Loucy (cell line): ENCODE measurements at regions not wholly inside any gene's neighbourhood (a gene's known extent, or its start where the extent isn't known, plus 50 kb on each side); places are given as distances from the start of the nearest gene placed in this dataset.

Experiments
- CTCF ChIP-seq: fragments of 200-600 bp; sonication (generic); conservative IDR thresholded peaks from 2 replicates; pipeline ENCODE4 v1.5.1; 2014; ENCODE audit warnings: mild to moderate bottlenecking, antibody characterized with exemption, low read length
- EZH2phosphoT487 ChIP-seq: fragments of 200-600 bp; IDR thresholded peaks from 2 replicates; pipeline ENCODE4 v1.6.1; 2018; ENCODE audit warnings: antibody characterized with exemption, mild to moderate bottlenecking, moderate library complexity, borderline replicate concordance

- TF ChIP-seq CTCF (no peak), EZH2phosphoT487 (no peak)
These were observed 859.1 kb upstream of the GOT2 start for GRCh38 chr16:59593194-59593661.
